ENCODE measurements at regions not wholly inside any gene's neighbourhood (a gene's known extent, or its start where the extent isn't known, plus 50 kb on each side); places are given as distances from the start of the nearest gene placed in this dataset.

DNA sequence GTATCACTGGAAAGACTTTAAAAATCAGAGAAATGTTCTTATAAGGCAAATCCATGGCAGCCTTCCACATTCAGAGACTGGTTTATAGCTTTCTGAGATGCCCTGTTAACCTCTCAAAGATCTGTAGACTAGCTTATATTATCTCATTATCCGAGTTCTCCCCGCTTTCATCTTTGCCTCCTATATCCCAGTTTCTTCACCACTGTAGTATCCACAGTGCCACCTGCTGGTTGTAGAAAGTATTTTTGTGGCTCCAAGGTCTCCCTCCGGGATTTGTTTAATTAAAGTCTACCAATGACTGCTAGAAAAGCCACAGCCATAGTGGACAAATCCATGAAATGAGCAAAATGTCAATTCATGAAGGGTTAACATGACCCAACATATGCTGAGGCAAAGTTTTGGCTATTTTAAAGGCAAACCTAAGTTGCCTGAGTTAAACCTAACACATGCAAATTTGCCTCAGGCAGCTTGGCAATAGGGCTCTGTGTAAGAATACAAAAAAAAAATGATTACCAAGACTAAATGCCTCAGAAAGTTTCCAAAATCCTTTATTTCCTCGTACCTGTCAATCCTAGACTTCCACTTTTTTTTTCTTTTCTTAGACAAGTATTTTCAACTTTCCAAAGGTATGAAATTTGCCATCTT lies 218.8 kb upstream of the BMP4 start:
- CTCF ChIA-PET = interaction anchor here (0.6 to 1.8 kb wide), 14 partner anchors 9 to 742 kb away, joined by 3 to 7 read pairs (median 4); partner anchors contain the start of gene BMP4

More for the DNA sequence above, 218.8 kb upstream of the BMP4 start:
- no peaks in the 10 kb centered on the region for H3K79me1 ChIP-seq (ENCODE audit: low read depth in 1 of 2, low read length in 2 of 2)
- H3K23ac ChIP-seq (ENCODE audit: low read depth, low read length) = no peak overlapping the region
- no peaks in the 10 kb centered on the region; the same call in 1 of the 2 replicates for H3K9me1 ChIP-seq (ENCODE audit: insufficient read depth, low read length)
- H2BK20ac ChIP-seq (ENCODE audit: low read depth, low read length) = no peak overlapping the region
- H3K56ac ChIP-seq (ENCODE audit: extremely low read depth, insufficient read depth, low read length) = no peak overlapping the region
- intact Hi-C loops (cut with micrococcal nuclease) = loop anchor here (1.0 to 10.0 kb wide), 7 partner anchors 90 to 743 kb away; partner anchors contain the start of gene BMP4
- H2BK5ac ChIP-seq (ENCODE audit: low read depth, low read length, poor library complexity, severe bottlenecking) = no peak overlapping the region
- H3K9me3 ChIP-seq (ENCODE audit: control insufficient read depth, insufficient read depth, low read length) = no peaks in the 10 kb centered on the region
- H2AK5ac ChIP-seq (ENCODE audit: low read depth, low read length) = no peak overlapping the region
- no peak overlapping the region for H3K14ac ChIP-seq (replicated peaks; ENCODE audit: low read depth, low read length)
- no TSS peak for BruUV-seq (replicated peaks)
- no CpG with 5 or more reads among the region's 4 CpGs for WGBS, 2 experiments (ENCODE audit: extremely low coverage in 2 of 2, insufficient read length in 1 of 2)
- no peak overlapping the region; the same call in 1 of the 2 replicates for H3K4me2 ChIP-seq (ENCODE audit: low read depth, low read length)
- in situ Hi-C loops (cut with MboI; ENCODE audit: low sequenced_read_pairs) = loop anchor here (10.0 kb wide), 1 partner anchor 641 kb away; no protein-coding TSS in a partner anchor
- H3K9ac ChIP-seq (ENCODE audit: low read depth, low read length) = no peak overlapping the region
- no peaks in the 10 kb centered on the region for H4K20me1 ChIP-seq (ENCODE audit: insufficient read depth, low read length)
- H4K5ac ChIP-seq (ENCODE audit: low read depth, low read length) = no peak overlapping the region
- H3K4ac ChIP-seq (ENCODE audit: low read depth, low read length) = no peak overlapping the region
- ATAC-seq (ENCODE audit: low read depth) = peak; percentile 83
- H2BK120ac ChIP-seq (ENCODE audit: low read depth, low read length) = no peak overlapping the region
- H2BK15ac ChIP-seq (ENCODE audit: low read depth, low read length) = no peak overlapping the region
- H3K4me1 ChIP-seq (ENCODE audit: control insufficient read depth, insufficient read depth, low read length) = peaks cover 9% of the 10 kb centered on the region; the same call in 1 of the 2 replicates
- H3K36me3 ChIP-seq (ENCODE audit: control insufficient read depth, insufficient read depth, low read length) = no peaks in the 10 kb centered on the region
- TF ChIP-seq RAD21 (IDR thresholded peaks at IDR 0.05; ENCODE audit: low read length) (peak; percentile 81), RFX5 (IDR thresholded peaks at IDR 0.05; ENCODE audit: low read depth, low read length) (no peak), CEBPB (IDR thresholded peaks at IDR 0.05; ENCODE audit: low read depth, low read length) (no peak), SMC3 (IDR thresholded peaks at IDR 0.05; ENCODE audit: low read depth, low read length) (peak; percentile 89)
- TF ChIP-seq, protein P1, sequence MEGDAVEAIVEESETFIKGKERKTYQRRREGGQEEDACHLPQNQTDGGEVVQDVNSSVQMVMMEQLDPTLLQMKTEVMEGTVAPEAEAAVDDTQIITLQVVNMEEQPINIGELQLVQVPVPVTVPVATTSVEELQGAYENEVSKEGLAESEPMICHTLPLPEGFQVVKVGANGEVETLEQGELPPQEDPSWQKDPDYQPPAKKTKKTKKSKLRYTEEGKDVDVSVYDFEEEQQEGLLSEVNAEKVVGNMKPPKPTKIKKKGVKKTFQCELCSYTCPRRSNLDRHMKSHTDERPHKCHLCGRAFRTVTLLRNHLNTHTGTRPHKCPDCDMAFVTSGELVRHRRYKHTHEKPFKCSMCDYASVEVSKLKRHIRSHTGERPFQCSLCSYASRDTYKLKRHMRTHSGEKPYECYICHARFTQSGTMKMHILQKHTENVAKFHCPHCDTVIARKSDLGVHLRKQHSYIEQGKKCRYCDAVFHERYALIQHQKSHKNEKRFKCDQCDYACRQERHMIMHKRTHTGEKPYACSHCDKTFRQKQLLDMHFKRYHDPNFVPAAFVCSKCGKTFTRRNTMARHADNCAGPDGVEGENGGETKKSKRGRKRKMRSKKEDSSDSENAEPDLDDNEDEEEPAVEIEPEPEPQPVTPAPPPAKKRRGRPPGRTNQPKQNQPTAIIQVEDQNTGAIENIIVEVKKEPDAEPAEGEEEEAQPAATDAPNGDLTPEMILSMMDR (conservative IDR thresholded peaks at IDR 0.05; ENCODE audit: low read depth, low read length) = peak; percentile 84
- H4K91ac ChIP-seq (ENCODE audit: insufficient read depth, low read depth, low read length) = no peak overlapping the region
- H2AK9ac ChIP-seq (replicated peaks; ENCODE audit: low read depth, low read length, poor library complexity) = no peak overlapping the region
- POLR2A ChIA-PET (ENCODE audit: unreplicated experiment) = interaction anchor here (1.2 to 1.4 kb wide), 2 partner anchors 218 to 222 kb away, joined by 4 read pairs; partner anchors contain the start of gene BMP4
- no peak overlapping the region for H2AFZ ChIP-seq (replicated peaks; ENCODE audit: low read length, poor library complexity)
- no peak overlapping the region for H3K27ac ChIP-seq (ENCODE audit: insufficient read depth, low read length)
- dilution Hi-C loops (cut with HindIII; ENCODE audit: low sequenced_read_pairs, unreplicated experiment) = no loop called here
- peak; percentile 73 for DNase-seq
- peaks cover 8% of the 10 kb centered on the region for H3K27me3 ChIP-seq (ENCODE audit: control insufficient read depth, insufficient read depth, low read length)
- H4K8ac ChIP-seq (ENCODE audit: low read depth in 2 of 2, low read length in 2 of 2) = no peak overlapping the region
- H3K18ac ChIP-seq (ENCODE audit: low read depth, low read length) = no peak overlapping the region
- no peak overlapping the region for H3K4me3 ChIP-seq (ENCODE audit: insufficient read depth, low read depth, low read length)
